Peyer's patch (tissue), 4 donors: ENCODE measurements at regions not wholly inside any gene's neighbourhood (a gene's known extent, or its start where the extent isn't known, plus 50 kb on each side); places are given as distances from the start of the nearest gene placed in this dataset.

ENCODE experiments used
- DNase-seq, 3 donors: peaks; one replicate each; pipeline ENCODE4 v3.0.0-alpha.2; 2017 to 2019
- H3K27ac ChIP-seq, 4 donors: fragments of 200-600 bp; sonication (generic); one replicate each; pipeline ENCODE4 v1.5.1; 2016 to 2019
- H3K27me3 ChIP-seq, 2 donors: fragments of 200-600 bp; sonication (generic); one replicate each; pipeline ENCODE4 v1.5.1; 2019
- H3K36me3 ChIP-seq, 3 donors: fragments of 200-600 bp; sonication (generic); one replicate each; pipeline ENCODE4 v1.5.1; 2016 to 2019
- H3K4me1 ChIP-seq, 4 donors: fragments of 200-600 bp; sonication (generic); one replicate each; pipeline ENCODE4 v1.5.1; 2016 to 2019
- H3K4me3 ChIP-seq, 4 donors: fragments of 200-600 bp; sonication (generic); 1 replicate in 3 of 4; 2 replicates in 1 of 4; pipeline ENCODE4 v1.5.1; 2016 to 2019; ENCODE audit warnings: mild to moderate bottlenecking in 1 of 4
- H3K9me3 ChIP-seq, 4 donors: fragments of 200-600 bp; sonication (generic); one replicate each; pipeline ENCODE4 v1.5.1; 2016 to 2019; ENCODE audit warnings: mild to moderate bottlenecking in 1 of 4
- CTCF ChIP-seq, 6 experiments: fragments of 450-650 bp in 4 of 6; fragments of 200-600 bp in 2 of 6; sonication (generic) in 1 of 6; IDR thresholded peaks; one replicate each; pipeline ENCODE4 v1.5.1; 2017 to 2019; ENCODE audit warnings: antibody characterized with exemption in 6 of 6, mild to moderate bottlenecking in 3 of 6, moderate library complexity in 1 of 6
- POLR2A ChIP-seq, 2 donors: fragments of 450-650 bp; IDR thresholded peaks; one replicate each; pipeline ENCODE4 v1.5.1; 2017; ENCODE audit warnings: antibody characterized with exemption in 2 of 2, mild to moderate bottlenecking in 2 of 2, moderate library complexity in 2 of 2

DNA sequence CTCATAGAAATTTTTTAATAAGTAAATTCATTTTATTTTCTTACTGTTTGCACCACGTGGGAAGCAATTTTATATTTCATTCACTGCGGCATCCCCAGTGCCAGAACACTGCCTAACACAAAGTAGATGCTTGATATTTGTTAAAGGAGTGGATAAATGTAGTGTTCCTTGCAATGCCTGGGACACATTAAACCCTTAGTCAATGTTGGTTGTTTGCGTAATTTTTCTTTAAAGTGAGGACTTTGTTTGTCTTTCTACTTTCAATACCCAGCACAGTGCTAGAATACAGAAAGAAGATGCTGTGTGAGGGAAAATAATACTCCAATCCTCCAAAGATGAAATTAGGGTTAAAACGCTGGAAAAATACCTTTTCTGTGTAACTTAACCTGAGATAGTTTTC is 299.3 kb downstream of the MAP2K6 start:
- DNase-seq = no peak
- Histone ChIP-seq H3K4me1 (no peaks in the 10 kb centered on the region), H3K27ac (no peak overlapping the region), H3K36me3 (no peaks in the 10 kb centered on the region), H3K27me3 (no peaks in the 10 kb centered on the region), H3K9me3 (no peaks in the 10 kb centered on the region), H3K4me3 (no peak overlapping the region)
- no peak for TF ChIP-seq POLR2A (IDR thresholded peaks at IDR 0.05)
- TF ChIP-seq CTCF (IDR thresholded peaks at IDR 0.05) = no peak

DNA sequence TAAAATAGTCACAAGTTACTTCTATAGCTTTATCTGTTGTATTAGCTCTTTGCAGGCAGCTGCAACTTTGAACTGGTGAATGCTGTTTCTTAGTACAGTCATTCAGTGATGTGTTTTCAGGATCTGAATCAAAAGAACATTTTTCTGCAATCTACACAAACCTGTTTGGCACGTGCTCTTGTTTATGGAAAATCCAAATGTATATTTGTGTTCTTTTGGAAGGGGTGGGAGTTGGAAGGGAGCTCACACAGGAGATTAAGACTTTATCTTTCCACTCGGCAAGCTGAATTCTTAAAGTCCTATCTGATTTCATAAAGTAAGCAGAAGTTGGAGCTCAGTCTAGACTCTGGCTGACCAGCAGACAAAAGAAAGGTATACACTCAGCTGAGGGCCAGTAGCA is 300.2 kb downstream of the MAP2K6 start:
- no peak for DNase-seq
- Histone ChIP-seq H3K27me3 (no peaks in the 10 kb centered on the region), H3K9me3 (no peaks in the 10 kb centered on the region), H3K4me3 (no peak overlapping the region), H3K36me3 (no peaks in the 10 kb centered on the region), H3K27ac (no peak overlapping the region), H3K4me1 (no peaks in the 10 kb centered on the region)
- TF ChIP-seq POLR2A (IDR thresholded peaks at IDR 0.05) (no peak), CTCF (IDR thresholded peaks at IDR 0.05) (no peak)

GRCh38 chr17:69715656-69716055 is 301.2 kb downstream of the MAP2K6 start:
- H3K4me1 ChIP-seq = no peaks in the 10 kb centered on the region
- TF ChIP-seq CTCF (IDR thresholded peaks at IDR 0.05) (no peak), POLR2A (IDR thresholded peaks at IDR 0.05) (no peak)
- H3K36me3 ChIP-seq = no peaks in the 10 kb centered on the region
- H3K9me3 ChIP-seq = no peaks in the 10 kb centered on the region
- H3K4me3 ChIP-seq = no peak overlapping the region
- DNase-seq = no peak
- H3K27ac ChIP-seq = no peak overlapping the region
- no peaks in the 10 kb centered on the region for H3K27me3 ChIP-seq

DNA sequence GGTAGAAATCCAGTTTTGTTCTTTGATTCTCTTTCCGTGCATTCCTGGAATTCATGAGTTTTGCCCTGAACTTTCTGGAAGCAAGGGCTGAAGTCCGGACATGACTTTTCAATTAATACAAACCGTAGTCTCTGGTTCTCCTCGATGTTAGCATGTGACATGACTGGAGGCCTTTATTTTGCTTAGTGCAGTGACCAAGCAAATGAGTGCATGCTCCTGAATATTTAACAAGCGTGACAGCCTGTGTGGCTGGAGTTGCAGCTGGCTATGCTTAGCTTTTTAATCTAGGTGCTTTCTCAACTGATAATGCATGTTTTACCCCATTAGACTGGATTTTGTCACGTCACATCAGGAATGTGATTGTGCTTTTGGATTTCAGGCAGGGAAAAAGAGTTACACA is 302.1 kb downstream of the MAP2K6 start:
- H3K27me3 ChIP-seq = no peaks in the 10 kb centered on the region
- H3K4me1 ChIP-seq = no peaks in the 10 kb centered on the region
- H3K27ac ChIP-seq = no peak overlapping the region
- no peak overlapping the region for H3K4me3 ChIP-seq
- H3K36me3 ChIP-seq = no peaks in the 10 kb centered on the region
- TF ChIP-seq CTCF (IDR thresholded peaks at IDR 0.05) (no peak), POLR2A (IDR thresholded peaks at IDR 0.05) (no peak)
- no peak for DNase-seq
- no peaks in the 10 kb centered on the region for H3K9me3 ChIP-seq

GRCh38 chr17:69717214-69717613 is 302.7 kb downstream of the MAP2K6 start:
- Histone ChIP-seq H3K4me3 (no peak overlapping the region), H3K36me3 (no peaks in the 10 kb centered on the region), H3K27me3 (no peaks in the 10 kb centered on the region), H3K4me1 (no peaks in the 10 kb centered on the region), H3K9me3 (no peaks in the 10 kb centered on the region), H3K27ac (no peak overlapping the region)
- no peak for DNase-seq
- no peak for TF ChIP-seq POLR2A (IDR thresholded peaks at IDR 0.05)
- no peak for TF ChIP-seq CTCF (IDR thresholded peaks at IDR 0.05)

- Histone ChIP-seq H3K36me3 (no peaks in the 10 kb centered on the region), H3K27ac (no peak overlapping the region), H3K4me1 (no peaks in the 10 kb centered on the region), H3K9me3 (no peaks in the 10 kb centered on the region), H3K27me3 (no peaks in the 10 kb centered on the region), H3K4me3 (no peak overlapping the region)
- DNase-seq = no peak
- TF ChIP-seq POLR2A (IDR thresholded peaks at IDR 0.05) = no peak
- no peak for TF ChIP-seq CTCF (IDR thresholded peaks at IDR 0.05)
Observed at GRCh38 chr17:69717819-69718218, 303.3 kb downstream of the MAP2K6 start.
